DOHH2 (cell line): ENCODE measurements at regions not wholly inside any gene's neighbourhood (a gene's known extent, or its start where the extent isn't known, plus 50 kb on each side); places are given as distances from the start of the nearest gene placed in this dataset.

Experiments
- H3F3A ChIP-seq: fragments of 200-600 bp; sonication (generic), shearing (Covaris generic); 2 replicates; pipeline ENCODE4 v1.6.0; 2016; ENCODE audit warnings: antibody characterized with exemption, mild to moderate bottlenecking; ENCODE audit not compliant: control insufficient read depth, insufficient read depth
- H3K27ac ChIP-seq: fragments of 200-600 bp; sonication (generic); 2 replicates; pipeline ENCODE4 v1.5.1; 2014; ENCODE audit warnings: low read depth, mild to moderate bottlenecking, low read length, moderate library complexity
- H3K27me3 ChIP-seq: fragments of 200-600 bp; sonication (generic); 2 replicates; pipeline ENCODE4 v1.6.1; 2014; ENCODE audit warnings: mild to moderate bottlenecking, low read length, mixed read lengths; ENCODE audit not compliant: control insufficient read depth
- H3K36me3 ChIP-seq: fragments of 200-600 bp; sonication (generic); 2 replicates; pipeline ENCODE4 v1.6.1; 2014; ENCODE audit warnings: mild to moderate bottlenecking, low read length, moderate library complexity, mixed read lengths; ENCODE audit not compliant: control insufficient read depth
- H3K4me1 ChIP-seq: fragments of 200-600 bp; sonication (generic); 2 replicates; pipeline ENCODE4 v1.6.1; 2014; ENCODE audit warnings: mild to moderate bottlenecking, low read length, mixed read lengths; ENCODE audit not compliant: control insufficient read depth
- H3K4me2 ChIP-seq: fragments of 200-600 bp; sonication (generic); 2 replicates; pipeline ENCODE4 v1.6.0; 2014; ENCODE audit warnings: mild to moderate bottlenecking, low read length, moderate library complexity
- H3K4me3 ChIP-seq: fragments of 200-600 bp; sonication (generic); 2 replicates; pipeline ENCODE4 v1.5.1; 2014; ENCODE audit warnings: mild to moderate bottlenecking, low read length, mixed read lengths
- H3K79me2 ChIP-seq: fragments of 200-600 bp; sonication (generic); 2 replicates; pipeline ENCODE4 v1.6.1; 2014; ENCODE audit warnings: mild to moderate bottlenecking, low read length, mixed read lengths; ENCODE audit not compliant: control insufficient read depth
- H3K9me2 ChIP-seq: fragments of 200-600 bp; sonication (generic); replicated peaks from 2 replicates; pipeline ENCODE4 v1.6.1; 2014; ENCODE audit warnings: mild to moderate bottlenecking, low read length, mixed read lengths; ENCODE audit not compliant: control insufficient read depth
- H3K9me3 ChIP-seq: fragments of 200-600 bp; sonication (generic); 2 replicates; pipeline ENCODE4 v1.6.1; 2014; ENCODE audit warnings: antibody characterized with exemption, low read length, mixed read lengths; ENCODE audit not compliant: control insufficient read depth, insufficient read depth
- H4K20me1 ChIP-seq: fragments of 200-600 bp; sonication (generic); 2 replicates; pipeline ENCODE4 v1.6.0; 2014; ENCODE audit warnings: low read depth, mild to moderate bottlenecking, antibody characterized with exemption, low read length, moderate library complexity; ENCODE audit not compliant: control insufficient read depth, insufficient read depth
- CTCF ChIP-seq: fragments of 200-600 bp; sonication (generic); IDR thresholded peaks from one replicate; pipeline ENCODE4 v1.5.1; 2014; ENCODE audit warnings: antibody characterized with exemption, mild to moderate bottlenecking, low read depth, low read length; ENCODE audit not compliant: poor library complexity, severe bottlenecking
- EZH2phosphoT487 ChIP-seq: fragments of 200-600 bp; sonication (generic); IDR thresholded peaks from 2 replicates; pipeline ENCODE4 v1.6.1; 2017; ENCODE audit warnings: borderline replicate concordance, mild to moderate bottlenecking, antibody characterized with exemption, low read length, moderate library complexity, mixed read lengths

DNA sequence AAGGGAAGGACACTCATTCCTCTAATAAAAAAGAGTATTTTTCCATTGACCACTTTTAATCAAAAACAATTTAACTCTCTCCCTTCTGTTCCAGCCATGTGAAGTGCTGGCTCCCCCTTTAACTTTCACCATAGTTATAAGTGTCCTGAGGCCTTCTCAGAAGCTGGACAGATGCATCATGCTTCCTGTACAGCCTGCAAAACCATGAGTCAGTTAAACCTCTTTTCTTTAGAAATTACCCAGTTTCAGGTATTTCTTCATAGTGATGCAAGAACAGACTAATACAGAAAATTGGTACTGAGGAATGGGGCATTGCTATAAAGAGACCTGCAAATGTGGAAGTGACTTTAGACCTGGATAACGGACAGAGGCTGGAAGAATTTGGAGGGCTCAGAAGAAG lies 643.6 kb upstream of the DDX18 start:
- H3K4me1 ChIP-seq = no peaks in the 10 kb centered on the region
- no peaks in the 10 kb centered on the region for H4K20me1 ChIP-seq
- no peaks in the 10 kb centered on the region for H3K27me3 ChIP-seq
- H3K9me3 ChIP-seq = peaks cover 4% of the 10 kb centered on the region; the same call in 1 of the 2 replicates
- no peaks in the 10 kb centered on the region for H3K36me3 ChIP-seq
- H3F3A ChIP-seq = no peaks in the 10 kb centered on the region
- no peak overlapping the region for H3K4me2 ChIP-seq
- H3K27ac ChIP-seq = no peak overlapping the region
- H3K9me2 ChIP-seq = no peaks in the 10 kb centered on the region
- H3K79me2 ChIP-seq = no peaks in the 10 kb centered on the region
- H3K4me3 ChIP-seq = no peak overlapping the region
- TF ChIP-seq CTCF = no peak
- TF ChIP-seq EZH2phosphoT487 = no peak

- no peaks in the 10 kb centered on the region for H3K27me3 ChIP-seq
- H4K20me1 ChIP-seq = no peaks in the 10 kb centered on the region
- no peak overlapping the region for H3K4me2 ChIP-seq
- H3K9me2 ChIP-seq = no peaks in the 10 kb centered on the region
- TF ChIP-seq EZH2phosphoT487 (no peak), CTCF (no peak)
- no peaks in the 10 kb centered on the region for H3K36me3 ChIP-seq
- H3K4me1 ChIP-seq = no peaks in the 10 kb centered on the region
- H3F3A ChIP-seq = no peaks in the 10 kb centered on the region
- no peaks in the 10 kb centered on the region for H3K79me2 ChIP-seq
- no peak overlapping the region for H3K4me3 ChIP-seq
- no peak overlapping the region for H3K27ac ChIP-seq
- H3K9me3 ChIP-seq = no peaks in the 10 kb centered on the region
Observed at GRCh38 chr2:117179405-117179804, 635.1 kb upstream of the DDX18 start.

DNA sequence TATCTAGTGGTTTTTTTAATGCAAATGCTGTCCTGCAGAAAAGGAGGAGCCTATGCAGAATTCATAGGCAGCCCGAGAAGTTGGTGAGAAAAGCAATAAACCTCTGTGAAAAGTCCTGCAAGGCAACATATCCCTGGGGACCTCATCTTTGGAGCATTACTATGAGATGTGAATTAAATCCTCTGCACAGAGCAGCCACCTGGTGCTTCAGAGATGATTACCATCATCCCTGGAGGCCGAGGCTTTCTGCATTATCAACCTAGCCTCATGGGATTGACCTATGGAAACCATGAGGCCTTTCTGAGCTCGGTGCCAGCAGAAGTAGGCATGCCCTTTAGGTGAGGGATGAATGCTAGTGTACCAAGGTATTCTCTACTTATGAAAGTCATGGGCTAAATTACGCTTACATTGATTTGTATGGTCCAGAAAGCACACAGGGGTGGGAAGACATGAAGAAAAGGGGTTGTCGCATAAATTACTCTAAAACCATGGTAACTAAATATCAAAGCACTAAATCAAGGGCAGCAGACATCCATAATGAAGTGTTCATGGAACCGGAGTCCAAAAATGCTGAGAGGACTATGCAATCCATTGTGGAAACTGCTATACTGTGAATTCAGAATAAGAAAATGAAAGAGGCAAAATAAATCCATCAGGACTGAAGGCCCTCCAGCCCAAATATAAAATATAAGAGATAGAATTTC lies 623.5 kb upstream of the DDX18 start:
- Histone ChIP-seq H3K4me1 (no peaks in the 10 kb centered on the region), H3K36me3 (no peaks in the 10 kb centered on the region), H3F3A (no peaks in the 10 kb centered on the region), H3K9me3 (no peaks in the 10 kb centered on the region), H4K20me1 (no peaks in the 10 kb centered on the region), H3K27me3 (no peaks in the 10 kb centered on the region), H3K9me2 (no peaks in the 10 kb centered on the region), H3K79me2 (no peaks in the 10 kb centered on the region), H3K27ac (no peak overlapping the region), H3K4me2 (no peak overlapping the region), H3K4me3 (no peak overlapping the region)
- TF ChIP-seq CTCF (no peak), EZH2phosphoT487 (no peak)
